ENCODE measurements at regions not wholly inside any gene's neighbourhood (a gene's known extent, or its start where the extent isn't known, plus 50 kb on each side); places are given as distances from the start of the nearest gene placed in this dataset.

- no peaks in the 10 kb centered on the region for H3K36me3 ChIP-seq
- no peaks in the 10 kb centered on the region for H3K27me3 ChIP-seq
- DNase-seq (ENCODE audit: extremely low spot score in 2 of 2), result no peak
- H3K4me3 ChIP-seq, result no peak overlapping the region
- no peak overlapping the region for H3K27ac ChIP-seq
- H3K9me3 ChIP-seq, result no peaks in the 10 kb centered on the region
- no peak for TF ChIP-seq POLR2A (IDR thresholded peaks at IDR 0.05)
- TF ChIP-seq CTCF (IDR thresholded peaks at IDR 0.05), result no peak
- no peak for TF ChIP-seq POLR2AphosphoS5 (IDR thresholded peaks at IDR 0.05; ENCODE audit: insufficient read depth in 1 of 2, low read depth in 1 of 2)
- H3K4me1 ChIP-seq, result no peaks in the 10 kb centered on the region
- intact Hi-C loops (cut with DNase I), result no loop called here
Measured at GRCh38 chrX:16431266-16431665, 218.7 kb upstream of the S100G start.

- DNase-seq (ENCODE audit: extremely low spot score in 2 of 2), result no peak
- intact Hi-C loops (cut with DNase I), result no loop called here
- no peaks in the 10 kb centered on the region for H3K9me3 ChIP-seq
- no peak overlapping the region for H3K4me3 ChIP-seq
- no peak overlapping the region for H3K27ac ChIP-seq
- no peaks in the 10 kb centered on the region for H3K36me3 ChIP-seq
- no peaks in the 10 kb centered on the region for H3K4me1 ChIP-seq
- no peaks in the 10 kb centered on the region for H3K27me3 ChIP-seq
- TF ChIP-seq POLR2AphosphoS5 (IDR thresholded peaks at IDR 0.05; ENCODE audit: insufficient read depth in 1 of 2, low read depth in 1 of 2) (no peak), CTCF (IDR thresholded peaks at IDR 0.05) (no peak)
Measured at GRCh38 chrX:16433021-16433420, 216.9 kb upstream of the S100G start.

- intact Hi-C loops (cut with DNase I), result no loop called here
- no peaks in the 10 kb centered on the region for H3K27me3 ChIP-seq
- TF ChIP-seq POLR2AphosphoS5 (IDR thresholded peaks at IDR 0.05; ENCODE audit: insufficient read depth in 1 of 2, low read depth in 1 of 2), result no peak
- no peak for TF ChIP-seq CTCF (IDR thresholded peaks at IDR 0.05)
- TF ChIP-seq POLR2A (IDR thresholded peaks at IDR 0.05), result no peak
- H3K4me1 ChIP-seq, result no peaks in the 10 kb centered on the region
- no peak overlapping the region for H3K4me3 ChIP-seq
- no peaks in the 10 kb centered on the region for H3K9me3 ChIP-seq
- H3K36me3 ChIP-seq, result no peaks in the 10 kb centered on the region
- H3K27ac ChIP-seq, result no peak overlapping the region
- no peak for DNase-seq (ENCODE audit: extremely low spot score in 2 of 2)
Measured at GRCh38 chrX:16435399-16435986, 214.5 kb upstream of the S100G start.

GRCh38 chrX:16436348-16437188, 213.4 kb upstream of the S100G start:
- no peak for DNase-seq (ENCODE audit: extremely low spot score in 2 of 2)
- no peaks in the 10 kb centered on the region for H3K4me1 ChIP-seq
- H3K4me3 ChIP-seq, result no peak overlapping the region
- no peaks in the 10 kb centered on the region for H3K9me3 ChIP-seq
- H3K27ac ChIP-seq, result no peak overlapping the region
- no peak for TF ChIP-seq POLR2AphosphoS5 (IDR thresholded peaks at IDR 0.05; ENCODE audit: insufficient read depth in 1 of 2, low read depth in 1 of 2)
- peak in 2 of 3 experiments; percentile 40 to 54 for TF ChIP-seq CTCF (IDR thresholded peaks at IDR 0.05)
- no peaks in the 10 kb centered on the region for H3K27me3 ChIP-seq
- intact Hi-C loops (cut with DNase I), result no loop called here
- no peaks in the 10 kb centered on the region for H3K36me3 ChIP-seq

- TF ChIP-seq CTCF (IDR thresholded peaks at IDR 0.05) (no peak), POLR2AphosphoS5 (IDR thresholded peaks at IDR 0.05; ENCODE audit: insufficient read depth in 1 of 2, low read depth in 1 of 2) (no peak), POLR2A (IDR thresholded peaks at IDR 0.05) (no peak)
- no peaks in the 10 kb centered on the region for H3K27me3 ChIP-seq
- intact Hi-C loops (cut with DNase I), result no loop called here
- no peaks in the 10 kb centered on the region for H3K9me3 ChIP-seq
- H3K4me3 ChIP-seq, result no peak overlapping the region
- no peak for DNase-seq (ENCODE audit: extremely low spot score in 2 of 2)
- H3K4me1 ChIP-seq, result no peaks in the 10 kb centered on the region
- H3K36me3 ChIP-seq, result no peaks in the 10 kb centered on the region
- no peak overlapping the region for H3K27ac ChIP-seq
Measured at GRCh38 chrX:16440446-16440845, 209.5 kb upstream of the S100G start.

All from vagina (tissue), 2 donors.